ENCODE measurements at regions not wholly inside any gene's neighbourhood (a gene's known extent, or its start where the extent isn't known, plus 50 kb on each side); places are given as distances from the start of the nearest gene placed in this dataset.

- DNase-seq (ENCODE audit: low read depth in 2 of 2) = no peak
Observed at GRCh38 chr2:239536186-239536585, 135.4 kb upstream of the HDAC4 start.

- DNase-seq (ENCODE audit: low read depth in 2 of 2) = no peak
Observed at GRCh38 chr2:239535413-239536144, 134.8 kb upstream of the HDAC4 start.

- no peak for DNase-seq (ENCODE audit: low read depth in 2 of 2)
Observed at GRCh38 chr2:239534581-239535412, 134.0 kb upstream of the HDAC4 start.

- DNase-seq (ENCODE audit: low read depth in 2 of 2) = no peak
Observed at GRCh38 chr2:239533569-239534316, 132.9 kb upstream of the HDAC4 start.

- no peak for DNase-seq (ENCODE audit: low read depth in 2 of 2)
Observed at GRCh38 chr2:239532859-239533258, 132.0 kb upstream of the HDAC4 start.

GRCh38 chr2:239532250-239532649 lies 131.4 kb upstream of the HDAC4 start:
- DNase-seq (ENCODE audit: low read depth in 2 of 2) = no peak

GRCh38 chr2:239531456-239532241 lies 130.8 kb upstream of the HDAC4 start:
- no peak for DNase-seq (ENCODE audit: low read depth in 2 of 2)

- no peak for DNase-seq (ENCODE audit: low read depth in 2 of 2)
Observed at GRCh38 chr2:239530749-239531316, 130.0 kb upstream of the HDAC4 start.

- no peak for DNase-seq (ENCODE audit: low read depth in 2 of 2)
Observed at GRCh38 chr2:239529313-239530015, 128.6 kb upstream of the HDAC4 start.

GRCh38 chr2:239528883-239529282 lies 128.1 kb upstream of the HDAC4 start:
- DNase-seq (ENCODE audit: low read depth in 2 of 2) = no peak

- DNase-seq (ENCODE audit: low read depth in 2 of 2) = no peak
Observed at GRCh38 chr2:239528146-239528545, 127.3 kb upstream of the HDAC4 start.

- no peak for DNase-seq (ENCODE audit: low read depth in 2 of 2)
Observed at GRCh38 chr2:239526666-239527415, 126.0 kb upstream of the HDAC4 start.

- DNase-seq (ENCODE audit: low read depth in 2 of 2) = no peak
Observed at GRCh38 chr2:239526038-239526437, 125.2 kb upstream of the HDAC4 start.

GRCh38 chr2:239523954-239524330 lies 123.1 kb upstream of the HDAC4 start:
- no peak for DNase-seq (ENCODE audit: low read depth in 2 of 2)

GRCh38 chr2:239523147-239523953 lies 122.5 kb upstream of the HDAC4 start:
- DNase-seq (ENCODE audit: low read depth in 2 of 2) = no peak

GRCh38 chr2:239522740-239523119 lies 121.9 kb upstream of the HDAC4 start:
- no peak for DNase-seq (ENCODE audit: low read depth in 2 of 2)

- no peak for DNase-seq (ENCODE audit: low read depth in 2 of 2)
Observed at GRCh38 chr2:239522002-239522739, 121.4 kb upstream of the HDAC4 start.

GRCh38 chr2:239521518-239521815 lies 120.6 kb upstream of the HDAC4 start:
- no peak for DNase-seq (ENCODE audit: low read depth in 2 of 2)
